ENCODE measurements at regions not wholly inside any gene's neighbourhood (a gene's known extent, or its start where the extent isn't known, plus 50 kb on each side); places are given as distances from the start of the nearest gene placed in this dataset.
"Not testable (repeated sequence)": the region's sequence is repeated elsewhere in the genome, so short reads cannot be mapped to it uniquely, and the experiment has no call there.

GRCh38 chr2:198604599-198604998, 800.2 kb downstream of the PLCL1 start:
- no peak for DNase-seq

- not testable (repeated sequence) for DNase-seq
Observed at GRCh38 chr2:198602986-198603385, 798.6 kb downstream of the PLCL1 start.

- no peak for DNase-seq
Observed at GRCh38 chr2:198597648-198598047, 793.3 kb downstream of the PLCL1 start.

- no peak for DNase-seq
Observed at GRCh38 chr2:198596985-198597384, 792.6 kb downstream of the PLCL1 start.

- DNase-seq, result no peak
Observed at GRCh38 chr2:198595721-198596120, 791.3 kb downstream of the PLCL1 start.

GRCh38 chr2:198591586-198591985, 787.2 kb downstream of the PLCL1 start:
- DNase-seq, result no peak

- DNase-seq, result no peak
Observed at GRCh38 chr2:198587741-198588140, 783.3 kb downstream of the PLCL1 start.

- no peak for DNase-seq
Observed at GRCh38 chr2:198587240-198587639, 782.8 kb downstream of the PLCL1 start.

GRCh38 chr2:198571393-198571792, 767.0 kb downstream of the PLCL1 start:
- no peak for DNase-seq

- DNase-seq, result no peak
Observed at GRCh38 chr2:198558176-198558575, 753.8 kb downstream of the PLCL1 start.

GRCh38 chr2:198546122-198546521, 741.7 kb downstream of the PLCL1 start:
- no peak for DNase-seq

GRCh38 chr2:198545411-198545810, 741.0 kb downstream of the PLCL1 start:
- DNase-seq, result peak; percentile 58

GRCh38 chr2:198544461-198544860, 740.1 kb downstream of the PLCL1 start:
- DNase-seq, result no peak

- no peak for DNase-seq
Observed at GRCh38 chr2:198534756-198535155, 730.4 kb downstream of the PLCL1 start.

GRCh38 chr2:198525211-198525969, 721.0 kb downstream of the PLCL1 start:
- no peak for DNase-seq

- DNase-seq, result no peak
Observed at GRCh38 chr2:198523710-198524109, 719.3 kb downstream of the PLCL1 start.

GRCh38 chr2:198518935-198519334, 714.5 kb downstream of the PLCL1 start:
- DNase-seq, result no peak

GRCh38 chr2:198517976-198518375, 713.6 kb downstream of the PLCL1 start:
- no peak for DNase-seq

GRCh38 chr2:198508610-198509009, 704.2 kb downstream of the PLCL1 start:
- DNase-seq, result not testable (repeated sequence)

GRCh38 chr2:198499539-198499938, 695.1 kb downstream of the PLCL1 start:
- DNase-seq, result peak; percentile 50

GRCh38 chr2:198498516-198498915, 694.1 kb downstream of the PLCL1 start:
- DNase-seq, result no peak

GRCh38 chr2:198498048-198498447, 693.7 kb downstream of the PLCL1 start:
- DNase-seq, result no peak

- no peak for DNase-seq
Observed at GRCh38 chr2:198494931-198495330, 690.5 kb downstream of the PLCL1 start.

- no peak for DNase-seq
Observed at GRCh38 chr2:198490748-198491147, 686.4 kb downstream of the PLCL1 start.

GRCh38 chr2:198488964-198489363, 684.6 kb downstream of the PLCL1 start:
- DNase-seq, result no peak

All from islet precursor cell (in vitro differentiated cells).